B cell (primary cell): ENCODE measurements at regions not wholly inside any gene's neighbourhood (a gene's known extent, or its start where the extent isn't known, plus 50 kb on each side); places are given as distances from the start of the nearest gene placed in this dataset.

ENCODE experiments used
- EZH2 ChIP-seq: IDR thresholded peaks from 2 replicates; pipeline ENCODE4 v1.6.1; 2012; ENCODE audit warnings: borderline replicate concordance, low read depth, mild to moderate bottlenecking, moderate library complexity, low read length; ENCODE audit not compliant: insufficient read depth, poor library complexity, severe bottlenecking
- TF ChIP-seq, protein P1 (sequence below): fragments of 200-600 bp; IDR thresholded peaks from one replicate; pipeline ENCODE4 v1.8.0; 2022; ENCODE audit warnings: antibody characterized with exemption, mild to moderate bottlenecking

DNA sequence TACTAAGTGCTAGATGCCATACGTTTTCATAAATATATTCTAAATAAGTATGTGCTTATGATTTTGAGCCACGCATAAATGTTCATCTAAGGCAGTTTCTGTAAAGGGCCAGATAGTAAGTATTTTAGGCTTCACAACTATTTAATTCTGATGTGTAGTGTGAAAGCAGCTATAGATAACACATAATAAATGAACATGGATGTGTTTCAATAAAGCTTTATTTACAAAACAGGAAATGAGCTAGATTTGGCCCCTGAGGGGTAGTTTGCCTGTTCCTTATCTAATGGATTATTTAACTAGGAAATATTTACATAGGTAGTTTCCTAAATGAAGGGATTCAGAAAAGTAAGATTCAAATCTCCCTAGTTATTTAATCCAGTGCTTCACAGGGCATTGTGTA is 557.6 kb upstream of the PKN2 start:
- TF ChIP-seq, protein P1, sequence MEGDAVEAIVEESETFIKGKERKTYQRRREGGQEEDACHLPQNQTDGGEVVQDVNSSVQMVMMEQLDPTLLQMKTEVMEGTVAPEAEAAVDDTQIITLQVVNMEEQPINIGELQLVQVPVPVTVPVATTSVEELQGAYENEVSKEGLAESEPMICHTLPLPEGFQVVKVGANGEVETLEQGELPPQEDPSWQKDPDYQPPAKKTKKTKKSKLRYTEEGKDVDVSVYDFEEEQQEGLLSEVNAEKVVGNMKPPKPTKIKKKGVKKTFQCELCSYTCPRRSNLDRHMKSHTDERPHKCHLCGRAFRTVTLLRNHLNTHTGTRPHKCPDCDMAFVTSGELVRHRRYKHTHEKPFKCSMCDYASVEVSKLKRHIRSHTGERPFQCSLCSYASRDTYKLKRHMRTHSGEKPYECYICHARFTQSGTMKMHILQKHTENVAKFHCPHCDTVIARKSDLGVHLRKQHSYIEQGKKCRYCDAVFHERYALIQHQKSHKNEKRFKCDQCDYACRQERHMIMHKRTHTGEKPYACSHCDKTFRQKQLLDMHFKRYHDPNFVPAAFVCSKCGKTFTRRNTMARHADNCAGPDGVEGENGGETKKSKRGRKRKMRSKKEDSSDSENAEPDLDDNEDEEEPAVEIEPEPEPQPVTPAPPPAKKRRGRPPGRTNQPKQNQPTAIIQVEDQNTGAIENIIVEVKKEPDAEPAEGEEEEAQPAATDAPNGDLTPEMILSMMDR: no peak
- no peak for TF ChIP-seq EZH2
